ENCODE measurements at regions not wholly inside any gene's neighbourhood (a gene's known extent, or its start where the extent isn't known, plus 50 kb on each side); places are given as distances from the start of the nearest gene placed in this dataset.

DNA sequence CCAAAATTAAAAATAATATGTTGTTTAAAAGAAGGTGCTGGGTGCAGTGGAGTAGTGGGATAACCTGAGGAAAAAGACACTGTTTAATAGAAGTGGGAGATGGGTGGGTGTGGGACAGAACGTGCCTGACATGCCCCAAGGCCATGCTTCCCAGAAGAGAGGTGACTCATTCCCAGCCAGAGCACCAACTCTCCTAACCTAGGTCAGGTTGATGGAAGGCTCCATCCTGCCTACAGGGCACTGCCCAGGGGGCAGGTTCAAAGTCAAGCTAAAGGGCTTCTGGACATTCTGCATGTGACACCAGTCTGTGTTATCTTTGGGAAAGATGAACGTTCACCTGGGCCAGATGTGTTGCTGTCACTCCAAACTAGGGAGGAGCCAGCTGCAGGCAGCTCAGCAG is 453.1 kb downstream of the SOX6 start:
- Mint-ChIP-seq H3K27ac (ENCODE audit: unreplicated experiment) (no peak overlapping the region), H3K27me3 (ENCODE audit: unreplicated experiment) (peaks cover 2% of the 10 kb centered on the region), H3K9me3 (ENCODE audit: unreplicated experiment) (no peaks in the 10 kb centered on the region), H3K4me3 (ENCODE audit: unreplicated experiment) (no peak overlapping the region), H3K36me3 (ENCODE audit: unreplicated experiment) (no peaks in the 10 kb centered on the region), H3K4me1 (ENCODE audit: low read depth, unreplicated experiment) (no peaks in the 10 kb centered on the region)
- no peak for DNase-seq
- TF ChIP-seq, protein P1, sequence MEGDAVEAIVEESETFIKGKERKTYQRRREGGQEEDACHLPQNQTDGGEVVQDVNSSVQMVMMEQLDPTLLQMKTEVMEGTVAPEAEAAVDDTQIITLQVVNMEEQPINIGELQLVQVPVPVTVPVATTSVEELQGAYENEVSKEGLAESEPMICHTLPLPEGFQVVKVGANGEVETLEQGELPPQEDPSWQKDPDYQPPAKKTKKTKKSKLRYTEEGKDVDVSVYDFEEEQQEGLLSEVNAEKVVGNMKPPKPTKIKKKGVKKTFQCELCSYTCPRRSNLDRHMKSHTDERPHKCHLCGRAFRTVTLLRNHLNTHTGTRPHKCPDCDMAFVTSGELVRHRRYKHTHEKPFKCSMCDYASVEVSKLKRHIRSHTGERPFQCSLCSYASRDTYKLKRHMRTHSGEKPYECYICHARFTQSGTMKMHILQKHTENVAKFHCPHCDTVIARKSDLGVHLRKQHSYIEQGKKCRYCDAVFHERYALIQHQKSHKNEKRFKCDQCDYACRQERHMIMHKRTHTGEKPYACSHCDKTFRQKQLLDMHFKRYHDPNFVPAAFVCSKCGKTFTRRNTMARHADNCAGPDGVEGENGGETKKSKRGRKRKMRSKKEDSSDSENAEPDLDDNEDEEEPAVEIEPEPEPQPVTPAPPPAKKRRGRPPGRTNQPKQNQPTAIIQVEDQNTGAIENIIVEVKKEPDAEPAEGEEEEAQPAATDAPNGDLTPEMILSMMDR (IDR thresholded peaks at IDR 0.05; ENCODE audit: partially characterized antibody, unreplicated experiment), result no peak

DNA sequence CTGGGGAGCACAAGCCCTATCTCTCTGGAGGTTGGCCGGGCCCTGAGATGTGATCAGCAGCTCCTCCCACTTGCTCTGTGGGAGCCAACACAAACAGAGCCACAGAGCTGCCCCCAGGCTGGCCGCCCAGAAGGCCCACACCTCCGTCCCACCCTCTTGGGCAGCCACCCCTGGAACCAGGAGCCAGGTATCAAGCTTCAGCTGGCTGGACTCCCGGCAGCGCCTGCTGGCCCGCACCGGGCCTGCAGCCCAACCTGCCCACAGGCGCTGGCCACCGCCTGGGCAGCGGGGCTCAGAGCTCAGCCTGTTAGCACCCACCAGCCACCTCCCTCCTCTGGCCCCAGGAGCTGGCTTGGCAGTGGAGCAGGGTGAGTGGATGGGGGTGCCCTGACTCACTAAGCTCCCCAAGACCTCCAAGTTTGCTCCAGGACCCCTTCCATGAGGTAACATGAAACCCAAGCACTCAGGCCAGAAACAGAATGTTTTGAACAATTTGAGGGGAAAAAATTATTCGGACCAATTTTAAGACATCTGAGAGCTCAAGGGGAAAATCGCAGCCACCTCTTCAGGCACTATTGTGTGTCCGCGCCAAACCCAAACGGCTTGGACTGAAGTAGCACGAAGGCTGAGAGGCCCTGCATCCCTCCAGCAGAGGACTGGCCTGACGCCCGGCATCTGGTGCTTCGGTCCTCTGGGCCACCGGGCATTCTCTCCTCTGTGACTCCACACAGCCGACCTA is 450.8 kb downstream of the SOX6 start:
- Mint-ChIP-seq H3K36me3 (ENCODE audit: unreplicated experiment) (no peaks in the 10 kb centered on the region), H3K4me1 (ENCODE audit: low read depth, unreplicated experiment) (no peaks in the 10 kb centered on the region), H3K9me3 (ENCODE audit: unreplicated experiment) (no peaks in the 10 kb centered on the region), H3K4me3 (ENCODE audit: unreplicated experiment) (no peak overlapping the region), H3K27me3 (ENCODE audit: unreplicated experiment) (no peaks in the 10 kb centered on the region), H3K27ac (ENCODE audit: unreplicated experiment) (no peak overlapping the region)
- DNase-seq, result no peak
- TF ChIP-seq, protein P1 (IDR thresholded peaks at IDR 0.05; ENCODE audit: partially characterized antibody, unreplicated experiment), result no peak

GRCh38 chr11:15906481-15907035 is 449.8 kb downstream of the SOX6 start:
- Mint-ChIP-seq H3K4me1 (ENCODE audit: low read depth, unreplicated experiment) (no peaks in the 10 kb centered on the region), H3K4me3 (ENCODE audit: unreplicated experiment) (no peak overlapping the region), H3K27ac (ENCODE audit: unreplicated experiment) (no peak overlapping the region), H3K9me3 (ENCODE audit: unreplicated experiment) (no peaks in the 10 kb centered on the region), H3K27me3 (ENCODE audit: unreplicated experiment) (no peaks in the 10 kb centered on the region), H3K36me3 (ENCODE audit: unreplicated experiment) (no peaks in the 10 kb centered on the region)
- no peak for DNase-seq
- TF ChIP-seq, protein P1 (IDR thresholded peaks at IDR 0.05; ENCODE audit: partially characterized antibody, unreplicated experiment), result no peak

GRCh38 chr11:15907806-15908205 is 448.5 kb downstream of the SOX6 start:
- no peak for DNase-seq
- Mint-ChIP-seq H3K27ac (ENCODE audit: unreplicated experiment) (no peak overlapping the region), H3K36me3 (ENCODE audit: unreplicated experiment) (no peaks in the 10 kb centered on the region), H3K4me1 (ENCODE audit: low read depth, unreplicated experiment) (no peaks in the 10 kb centered on the region), H3K9me3 (ENCODE audit: unreplicated experiment) (no peaks in the 10 kb centered on the region), H3K27me3 (ENCODE audit: unreplicated experiment) (no peaks in the 10 kb centered on the region), H3K4me3 (ENCODE audit: unreplicated experiment) (no peak overlapping the region)
- TF ChIP-seq, protein P1 (IDR thresholded peaks at IDR 0.05; ENCODE audit: partially characterized antibody, unreplicated experiment), result no peak

DNA sequence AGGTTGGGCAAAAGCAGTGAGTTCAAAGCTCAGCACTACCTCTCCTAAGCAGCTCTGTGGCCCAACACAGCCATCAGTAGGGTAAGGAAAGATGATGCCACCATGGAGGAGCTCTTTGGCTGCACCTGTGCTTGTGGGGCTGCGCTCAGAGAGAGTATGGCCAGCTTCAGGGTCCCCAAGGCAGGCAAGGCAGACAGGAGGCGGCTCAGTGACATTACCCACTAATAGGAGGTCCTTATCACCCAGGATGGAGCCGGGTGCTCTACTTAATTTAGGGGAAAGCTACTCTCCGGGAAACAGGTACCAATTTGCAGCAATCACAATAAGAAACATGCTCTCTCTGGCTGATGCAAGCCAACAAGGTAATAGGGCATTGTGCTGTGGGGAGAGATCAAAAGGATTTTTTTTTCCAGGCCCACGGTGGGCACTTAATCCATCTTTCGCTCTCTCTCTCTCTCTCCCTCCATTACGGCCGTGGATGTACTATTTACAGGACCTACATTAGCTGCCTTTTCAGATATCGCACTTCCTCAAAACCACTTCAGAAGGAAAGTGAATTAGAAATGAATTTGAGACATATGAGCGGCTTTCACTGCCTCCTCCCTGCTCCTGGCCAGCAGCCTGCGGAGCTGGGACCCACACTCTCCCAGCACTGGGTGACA is 446.3 kb downstream of the SOX6 start:
- Mint-ChIP-seq H3K4me1 (ENCODE audit: low read depth, unreplicated experiment) (no peaks in the 10 kb centered on the region), H3K27ac (ENCODE audit: unreplicated experiment) (no peak overlapping the region), H3K9me3 (ENCODE audit: unreplicated experiment) (no peaks in the 10 kb centered on the region), H3K27me3 (ENCODE audit: unreplicated experiment) (no peaks in the 10 kb centered on the region), H3K36me3 (ENCODE audit: unreplicated experiment) (no peaks in the 10 kb centered on the region), H3K4me3 (ENCODE audit: unreplicated experiment) (no peak overlapping the region)
- no peak for DNase-seq
- TF ChIP-seq, protein P1 (IDR thresholded peaks at IDR 0.05; ENCODE audit: partially characterized antibody, unreplicated experiment), result no peak

Data from glutamatergic neuron (in vitro differentiated cells).